HG03521 (cell line): ENCODE measurements at regions not wholly inside any gene's neighbourhood (a gene's known extent, or its start where the extent isn't known, plus 50 kb on each side); places are given as distances from the start of the nearest gene placed in this dataset.
"Not testable (repeated sequence)": the region's sequence is repeated elsewhere in the genome, so short reads cannot be mapped to it uniquely, and the experiment has no call there.

Source experiments
- ATAC-seq: cut with Tn5 transposase; IDR thresholded peaks from one replicate; pipeline ENCODE4 v1.9.1; 2021; ENCODE audit warnings: mild to moderate bottlenecking, moderate library complexity; ENCODE audit not compliant: unreplicated experiment

GRCh38 chr4:164288578-164288977 lies 465.4 kb upstream of the SMIM31 start:
- no peak for ATAC-seq

GRCh38 chr4:164293203-164293602 lies 460.7 kb upstream of the SMIM31 start:
- no peak for ATAC-seq

- no peak for ATAC-seq
These were observed 460.2 kb upstream of the SMIM31 start for GRCh38 chr4:164293743-164294142.

- ATAC-seq, result no peak
These were observed 452.5 kb upstream of the SMIM31 start for GRCh38 chr4:164301430-164301829.

GRCh38 chr4:164304101-164304639 lies 449.8 kb upstream of the SMIM31 start:
- peak; percentile 56 for ATAC-seq

- no peak for ATAC-seq
These were observed 449.1 kb upstream of the SMIM31 start for GRCh38 chr4:164304861-164305260.

GRCh38 chr4:164307262-164307661 lies 446.7 kb upstream of the SMIM31 start:
- ATAC-seq, result no peak

GRCh38 chr4:164312671-164313070 lies 441.3 kb upstream of the SMIM31 start:
- ATAC-seq, result no peak

- ATAC-seq, result no peak
These were observed 440.1 kb upstream of the SMIM31 start for GRCh38 chr4:164313853-164314252.

- ATAC-seq, result no peak
These were observed 435.6 kb upstream of the SMIM31 start for GRCh38 chr4:164318350-164318749.

- no peak for ATAC-seq
These were observed 434.2 kb upstream of the SMIM31 start for GRCh38 chr4:164319688-164320087.

GRCh38 chr4:164320847-164321246 lies 433.1 kb upstream of the SMIM31 start:
- ATAC-seq, result no peak

- ATAC-seq, result no peak
These were observed 427.9 kb upstream of the SMIM31 start for GRCh38 chr4:164326056-164326455.

- no peak for ATAC-seq
These were observed 416.5 kb upstream of the SMIM31 start for GRCh38 chr4:164337219-164337944.

GRCh38 chr4:164343472-164343976 lies 410.4 kb upstream of the SMIM31 start:
- ATAC-seq, result no peak

- ATAC-seq, result no peak
These were observed 408.2 kb upstream of the SMIM31 start for GRCh38 chr4:164345756-164346155.

- ATAC-seq, result no peak
These were observed 403.9 kb upstream of the SMIM31 start for GRCh38 chr4:164350061-164350460.

- not testable (repeated sequence) for ATAC-seq
These were observed 403.2 kb upstream of the SMIM31 start for GRCh38 chr4:164350716-164351115.

- ATAC-seq, result no peak
These were observed 396.0 kb upstream of the SMIM31 start for GRCh38 chr4:164357957-164358356.

GRCh38 chr4:164358400-164358799 lies 395.5 kb upstream of the SMIM31 start:
- no peak for ATAC-seq

GRCh38 chr4:164359881-164360280 lies 394.1 kb upstream of the SMIM31 start:
- no peak for ATAC-seq

GRCh38 chr4:164368894-164369293 lies 385.0 kb upstream of the SMIM31 start:
- ATAC-seq, result no peak

- ATAC-seq, result no peak
These were observed 380.9 kb upstream of the SMIM31 start for GRCh38 chr4:164373021-164373420.
